ENCODE measurements at regions not wholly inside any gene's neighbourhood (a gene's known extent, or its start where the extent isn't known, plus 50 kb on each side); places are given as distances from the start of the nearest gene placed in this dataset.

- no peak for TF ChIP-seq CTCF (IDR thresholded peaks at IDR 0.05)
- no peak for TF ChIP-seq POLR2A (IDR thresholded peaks at IDR 0.05)
These were observed 264.0 kb downstream of the SUCLG1 start for GRCh38 chr2:84194949-84195644.

Measured in heart left ventricle (tissue), 13 donors.